Fibroblast of pulmonary artery (primary cell): ENCODE measurements at regions not wholly inside any gene's neighbourhood (a gene's known extent, or its start where the extent isn't known, plus 50 kb on each side); places are given as distances from the start of the nearest gene placed in this dataset.

Experiments
- DNase-seq: peaks from one replicate; pipeline ENCODE4 v3.0.0-alpha.2; 2010; ENCODE audit warnings: low read depth
- H3K4me3 ChIP-seq: replicated peaks from 2 replicates; pipeline ENCODE4 v1.5.1; 2011; ENCODE audit warnings: low read depth, mild to moderate bottlenecking, control low read depth, low read length, moderate library complexity
- TF ChIP-seq, protein P1 (sequence below): IDR thresholded peaks from 2 replicates; pipeline ENCODE4 v1.5.1; 2011; ENCODE audit warnings: mild to moderate bottlenecking, control low read depth, low read length, inconsistent platforms; ENCODE audit errors: missing control alignments

DNA sequence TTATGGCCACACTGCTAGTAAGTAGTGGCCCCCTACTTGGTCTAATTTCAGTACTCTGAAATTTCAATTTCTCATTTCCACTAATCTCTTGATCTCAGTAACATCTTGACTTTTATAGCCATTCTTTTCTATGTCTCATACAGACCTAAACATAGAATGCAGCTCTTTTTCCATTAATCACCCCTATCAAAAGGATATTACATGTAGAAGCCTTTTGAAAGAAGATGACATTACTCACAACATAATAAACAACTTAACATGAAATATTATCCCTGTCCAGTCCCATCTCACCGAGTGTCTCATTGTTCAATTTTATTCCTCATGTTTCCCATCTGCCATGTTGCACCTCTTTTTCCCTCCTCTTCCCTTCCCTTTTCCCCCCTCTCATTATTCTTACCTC is 81.1 kb upstream of the KLHL13 start:
- DNase-seq = no peak
- no peak overlapping the region for H3K4me3 ChIP-seq
- TF ChIP-seq, protein P1, sequence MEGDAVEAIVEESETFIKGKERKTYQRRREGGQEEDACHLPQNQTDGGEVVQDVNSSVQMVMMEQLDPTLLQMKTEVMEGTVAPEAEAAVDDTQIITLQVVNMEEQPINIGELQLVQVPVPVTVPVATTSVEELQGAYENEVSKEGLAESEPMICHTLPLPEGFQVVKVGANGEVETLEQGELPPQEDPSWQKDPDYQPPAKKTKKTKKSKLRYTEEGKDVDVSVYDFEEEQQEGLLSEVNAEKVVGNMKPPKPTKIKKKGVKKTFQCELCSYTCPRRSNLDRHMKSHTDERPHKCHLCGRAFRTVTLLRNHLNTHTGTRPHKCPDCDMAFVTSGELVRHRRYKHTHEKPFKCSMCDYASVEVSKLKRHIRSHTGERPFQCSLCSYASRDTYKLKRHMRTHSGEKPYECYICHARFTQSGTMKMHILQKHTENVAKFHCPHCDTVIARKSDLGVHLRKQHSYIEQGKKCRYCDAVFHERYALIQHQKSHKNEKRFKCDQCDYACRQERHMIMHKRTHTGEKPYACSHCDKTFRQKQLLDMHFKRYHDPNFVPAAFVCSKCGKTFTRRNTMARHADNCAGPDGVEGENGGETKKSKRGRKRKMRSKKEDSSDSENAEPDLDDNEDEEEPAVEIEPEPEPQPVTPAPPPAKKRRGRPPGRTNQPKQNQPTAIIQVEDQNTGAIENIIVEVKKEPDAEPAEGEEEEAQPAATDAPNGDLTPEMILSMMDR = no peak

DNA sequence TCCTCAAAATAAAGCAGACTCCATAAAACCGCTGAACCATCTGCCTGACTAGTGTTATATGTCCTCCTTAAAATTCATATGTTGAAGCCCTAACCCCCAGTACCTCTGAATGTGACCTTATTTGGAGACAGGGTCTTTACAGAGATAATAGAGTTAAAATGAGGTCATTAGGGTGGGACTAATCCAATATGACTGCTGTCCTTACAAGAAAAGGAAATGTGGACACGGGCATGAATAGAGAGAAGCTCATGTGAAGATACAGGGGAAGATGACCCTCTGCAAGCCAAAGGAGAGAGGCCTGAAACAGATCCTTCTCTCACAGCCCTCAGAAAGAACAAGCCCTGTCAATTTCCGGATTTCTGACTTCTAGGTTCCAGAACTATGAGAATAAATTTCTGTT is 82.0 kb upstream of the KLHL13 start:
- TF ChIP-seq, protein P1 = no peak

DNA sequence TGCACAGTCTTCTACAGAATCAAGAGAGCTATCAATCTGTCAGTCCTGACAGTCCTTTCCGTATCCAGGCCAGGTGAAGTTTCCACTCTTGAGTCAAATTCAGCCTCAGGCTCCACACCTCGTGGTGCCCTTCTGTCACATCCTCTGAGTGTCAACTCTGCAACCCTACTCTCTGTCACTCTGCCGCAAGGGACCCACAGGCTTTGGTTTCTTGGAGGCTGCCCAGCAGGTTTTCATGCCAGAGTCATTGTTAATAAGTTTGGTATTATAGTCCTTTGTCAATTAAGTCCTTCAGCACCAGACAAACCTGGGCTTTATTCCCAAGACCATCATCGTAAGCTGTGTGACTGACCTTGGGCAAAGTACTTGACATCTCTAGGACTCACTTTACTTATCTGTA is 83.4 kb upstream of the KLHL13 start:
- no peak overlapping the region for H3K4me3 ChIP-seq
- DNase-seq = no peak
- TF ChIP-seq, protein P1 = no peak

More for the DNA sequence above, 82.0 kb upstream of the KLHL13 start:
- H3K4me3 ChIP-seq = no peak overlapping the region
- DNase-seq = no peak

DNA sequence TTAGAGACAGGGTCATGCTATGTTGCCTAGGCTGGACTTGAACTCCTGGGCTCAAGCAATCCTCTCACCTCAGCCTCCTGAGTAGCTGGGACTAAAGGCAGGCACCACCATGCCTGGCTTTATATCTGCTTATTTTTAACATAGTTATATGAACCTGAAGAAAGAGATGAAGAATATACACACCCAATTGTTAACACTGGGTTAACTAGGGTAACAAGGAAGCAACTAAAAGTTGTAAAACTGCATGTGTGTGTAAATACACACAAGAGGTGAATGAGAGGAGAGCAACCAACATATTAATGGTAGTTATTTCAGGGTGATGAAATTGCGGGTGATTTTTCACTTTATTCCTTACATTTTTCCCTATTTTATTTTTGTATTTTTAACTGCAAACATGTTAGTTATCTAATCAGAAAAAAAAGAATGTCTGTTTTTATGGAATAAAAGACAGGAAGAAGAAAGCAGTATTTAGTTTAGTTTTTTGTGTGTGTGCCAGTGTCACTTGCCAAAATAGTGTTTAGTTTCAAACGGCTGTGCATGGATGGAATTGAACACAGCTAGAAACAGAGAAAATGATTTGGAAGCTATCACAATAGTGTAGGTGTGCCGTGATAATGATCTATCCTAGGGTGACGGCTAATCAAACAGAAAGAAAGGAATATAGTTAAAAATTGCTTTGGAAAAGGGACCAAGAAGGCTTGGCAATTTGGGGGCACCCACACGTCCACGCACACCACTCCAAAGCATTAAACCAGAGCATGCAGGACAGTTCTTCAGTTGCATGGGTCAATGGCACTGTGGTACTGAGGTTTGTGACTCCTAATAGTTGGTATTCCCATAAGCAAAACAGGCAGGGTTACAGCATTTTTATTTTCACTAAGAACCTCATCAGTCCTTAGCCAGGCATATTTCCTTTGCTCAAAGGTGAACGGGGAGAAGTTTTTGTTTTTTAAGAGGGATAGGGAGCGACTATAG is 89.1 kb upstream of the KLHL13 start:
- H3K4me3 ChIP-seq = no peak overlapping the region
- DNase-seq = no peak
- TF ChIP-seq, protein P1 = no peak

DNA sequence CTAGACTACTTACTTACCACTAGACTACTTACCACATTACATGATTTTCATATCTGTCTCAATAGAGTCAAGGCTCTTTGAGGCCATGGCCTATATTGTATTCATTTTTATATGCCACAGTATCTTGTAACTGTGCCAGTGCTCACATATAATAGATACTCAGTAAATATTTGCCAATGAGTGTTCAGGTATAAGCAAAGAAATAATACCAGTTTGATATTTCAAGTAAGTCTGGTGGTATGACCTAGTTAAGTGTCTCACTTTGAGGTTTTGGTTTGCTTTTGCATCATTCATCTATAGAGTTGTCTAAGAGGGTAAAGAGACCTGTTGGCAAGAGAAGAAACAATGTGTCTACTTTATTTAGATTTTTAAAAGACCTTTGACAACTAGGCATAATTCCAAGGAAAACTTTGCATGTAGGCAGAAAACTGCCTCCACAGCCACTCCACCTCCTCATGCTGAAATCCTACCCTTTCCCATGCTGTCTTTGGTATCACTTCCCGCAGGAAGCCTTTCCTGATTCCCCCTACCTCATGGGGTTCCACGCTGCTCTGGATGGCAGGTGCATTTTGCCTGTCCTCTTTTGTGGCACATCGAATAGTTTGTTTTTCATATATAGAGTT is 91.3 kb upstream of the KLHL13 start:
- DNase-seq = no peak
- TF ChIP-seq, protein P1 = no peak
- H3K4me3 ChIP-seq = no peak overlapping the region

DNA sequence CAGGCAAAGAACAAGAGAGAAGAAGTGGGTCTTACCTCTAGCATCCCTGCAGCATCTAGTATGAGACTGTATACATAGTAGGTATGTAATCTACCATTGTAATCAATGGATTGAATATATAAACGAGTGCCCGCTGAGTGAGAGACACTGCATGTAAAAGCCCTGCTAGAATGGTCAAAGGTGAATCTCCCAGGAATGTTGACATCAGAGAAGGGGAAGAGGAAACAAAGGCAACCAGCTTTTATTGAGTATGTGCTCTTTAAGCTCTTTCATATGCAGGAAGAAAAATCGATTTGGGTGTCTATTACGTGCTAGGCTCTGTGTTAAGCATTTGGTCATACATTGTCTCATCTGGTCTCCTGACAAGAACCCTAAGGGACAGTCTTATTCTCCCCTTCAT is 91.9 kb upstream of the KLHL13 start:
- no peak overlapping the region for H3K4me3 ChIP-seq
- TF ChIP-seq, protein P1 = no peak
- no peak for DNase-seq
